IPS-18c (cell line): ENCODE measurements at regions not wholly inside any gene's neighbourhood (a gene's known extent, or its start where the extent isn't known, plus 50 kb on each side); places are given as distances from the start of the nearest gene placed in this dataset.
"Not testable (repeated sequence)": the region's sequence is repeated elsewhere in the genome, so short reads cannot be mapped to it uniquely, and the experiment has no call there.

Experiments used
- H3K4me3 ChIP-seq: 2 replicates; pipeline ENCODE4 v1.7.0; 2013; ENCODE audit warnings: low read depth, mild to moderate bottlenecking, low read length, moderate library complexity; ENCODE audit not compliant: insufficient read depth
- H3K9me3 ChIP-seq: one replicate; pipeline ENCODE4 v1.6.1; 2013; ENCODE audit warnings: mild to moderate bottlenecking, low read length, moderate library complexity; ENCODE audit not compliant: control insufficient read depth, insufficient read depth

DNA sequence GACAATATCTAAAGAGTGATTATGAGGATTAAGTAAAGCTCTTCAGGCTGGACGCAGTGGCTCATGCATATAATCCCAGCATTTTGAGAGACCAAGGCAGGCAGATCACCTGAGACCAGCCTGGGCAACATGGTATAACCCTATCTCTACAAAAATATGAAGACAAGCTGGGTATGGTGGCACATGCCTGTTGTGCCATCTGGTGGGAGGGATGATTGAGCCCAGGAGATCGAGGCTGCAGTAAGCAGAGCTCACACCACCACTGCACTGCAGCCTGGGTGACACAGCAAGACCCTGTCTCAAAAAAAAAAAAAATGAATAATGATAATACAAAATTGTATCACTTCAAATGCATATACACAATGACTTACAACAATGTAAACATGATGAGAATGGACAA, 195.6 kb upstream of the AUTS2 start:
- Histone ChIP-seq H3K4me3 (no peak overlapping the region), H3K9me3 (no peaks in the 10 kb centered on the region)

DNA sequence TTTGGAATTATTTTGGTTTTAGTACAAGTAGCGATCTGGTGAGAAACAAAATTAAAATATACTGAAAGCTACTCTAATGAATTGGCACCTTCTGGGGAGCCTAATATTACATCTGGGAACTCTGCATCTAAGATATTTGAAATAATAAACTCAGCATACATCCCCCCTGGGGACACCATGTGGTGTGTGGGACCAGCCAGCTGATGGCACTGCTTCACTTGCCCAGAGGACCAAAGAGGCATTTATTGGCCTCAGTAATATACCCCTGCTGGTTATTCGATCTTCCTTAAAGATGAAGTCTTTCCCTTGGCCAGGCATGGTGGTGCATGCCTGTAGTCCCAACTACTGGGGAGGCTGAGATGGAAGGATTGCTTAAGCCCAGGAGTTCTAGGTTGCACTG, 195.1 kb upstream of the AUTS2 start:
- Histone ChIP-seq H3K4me3 (no peak overlapping the region), H3K9me3 (no peaks in the 10 kb centered on the region)

DNA sequence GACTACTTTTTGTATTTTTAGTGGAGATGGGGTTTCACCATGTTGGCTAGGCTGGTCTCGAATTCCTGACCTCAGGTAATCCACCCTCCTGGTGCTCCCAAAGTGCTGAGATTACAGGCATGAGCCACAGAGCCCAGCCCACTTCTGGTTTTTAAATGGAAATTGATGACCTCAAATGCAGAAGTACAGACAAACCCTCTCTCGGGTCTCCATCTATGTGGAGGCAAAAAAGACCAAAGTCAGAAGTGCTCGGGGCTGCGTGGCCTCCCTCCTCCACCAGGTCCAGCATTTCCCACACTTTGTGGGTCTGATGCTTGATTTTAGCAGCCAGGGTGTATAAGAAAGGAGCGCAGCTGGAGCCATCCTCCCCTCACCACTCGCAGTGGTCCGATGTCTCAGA, 187.3 kb upstream of the AUTS2 start:
- no peaks in the 10 kb centered on the region for H3K9me3 ChIP-seq

DNA sequence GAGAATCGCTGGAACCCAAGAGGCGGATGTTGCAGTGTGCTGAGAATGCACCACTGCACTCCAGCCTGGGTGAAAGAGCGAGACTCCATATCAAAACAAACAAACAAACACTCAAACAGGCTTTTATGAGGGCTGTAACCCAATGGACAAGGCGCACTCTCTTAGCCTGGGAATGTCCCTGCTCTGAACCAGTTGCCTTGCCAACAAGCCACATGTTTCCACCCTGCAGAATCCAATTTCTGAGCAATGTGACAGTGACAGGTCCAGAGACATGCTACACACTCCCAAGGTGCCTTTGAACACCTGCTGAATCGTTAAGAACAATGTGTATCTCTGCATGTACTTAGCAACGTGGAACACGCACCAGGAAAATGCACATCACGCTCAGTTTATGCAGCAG, 186.8 kb upstream of the AUTS2 start:
- no peaks in the 10 kb centered on the region for H3K9me3 ChIP-seq

More for the DNA sequence above, 187.3 kb upstream of the AUTS2 start:
- H3K4me3 ChIP-seq: no peak overlapping the region

DNA sequence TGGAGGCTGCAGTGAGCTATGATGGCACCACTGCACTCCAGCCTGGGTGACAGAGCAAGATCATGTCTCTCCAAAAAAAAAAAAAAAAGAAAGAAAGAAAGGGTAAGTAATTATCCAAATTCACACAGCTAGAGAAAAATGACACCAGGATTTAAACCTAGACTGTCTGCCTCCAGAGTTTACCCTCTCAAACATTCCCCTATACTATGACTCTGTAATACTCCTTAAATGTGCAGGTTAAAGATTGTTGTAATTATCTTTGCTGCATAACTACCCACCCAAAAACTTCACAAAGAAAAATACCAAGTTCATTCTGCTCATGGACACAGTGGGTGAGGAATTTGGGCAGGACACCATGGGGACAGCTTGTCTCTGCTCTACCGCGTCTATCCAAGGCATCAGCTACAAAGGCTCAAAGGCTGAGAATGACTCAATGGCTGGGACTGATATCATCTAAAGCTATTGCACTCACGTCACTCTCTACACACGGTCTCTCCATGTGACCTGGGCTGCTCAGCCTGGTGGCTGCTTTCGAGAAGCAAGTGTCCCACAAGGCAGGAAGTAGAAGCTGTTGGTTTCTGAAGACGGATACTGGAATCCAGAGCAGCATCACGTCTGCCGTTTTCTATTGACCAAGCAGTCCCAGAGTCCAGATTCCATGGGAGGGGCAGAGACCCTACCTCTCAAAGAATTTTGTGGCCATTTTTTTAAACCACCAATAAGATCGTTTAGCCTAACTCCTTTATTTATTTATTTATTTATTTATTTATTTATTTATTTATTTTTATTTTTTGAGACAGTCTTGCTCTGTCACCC, 185.7 kb upstream of the AUTS2 start:
- Histone ChIP-seq H3K4me3 (no peak overlapping the region), H3K9me3 (no peaks in the 10 kb centered on the region)

More for the DNA sequence above, 186.8 kb upstream of the AUTS2 start:
- H3K4me3 ChIP-seq: no peak overlapping the region

DNA sequence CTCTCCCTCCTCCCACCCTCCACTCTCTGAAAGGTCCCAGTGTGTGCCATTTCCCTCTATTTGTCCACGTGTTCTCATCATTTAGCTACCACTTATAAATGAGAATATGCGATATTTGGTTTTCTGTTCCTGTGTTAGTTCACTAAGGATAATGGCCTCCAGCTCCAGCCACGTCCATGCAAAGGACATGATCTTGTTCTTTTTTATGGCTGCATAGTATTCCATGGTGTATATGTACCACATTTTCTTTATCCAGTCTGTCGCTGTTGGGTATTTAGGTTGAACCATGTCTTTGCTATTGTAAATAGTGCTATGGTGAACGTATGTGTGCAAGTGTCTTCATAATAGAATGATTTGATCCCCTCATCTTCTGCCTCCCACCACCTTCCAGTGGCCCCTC, 183.7 kb upstream of the AUTS2 start:
- Histone ChIP-seq H3K4me3 (no peak overlapping the region), H3K9me3 (no peaks in the 10 kb centered on the region)

DNA sequence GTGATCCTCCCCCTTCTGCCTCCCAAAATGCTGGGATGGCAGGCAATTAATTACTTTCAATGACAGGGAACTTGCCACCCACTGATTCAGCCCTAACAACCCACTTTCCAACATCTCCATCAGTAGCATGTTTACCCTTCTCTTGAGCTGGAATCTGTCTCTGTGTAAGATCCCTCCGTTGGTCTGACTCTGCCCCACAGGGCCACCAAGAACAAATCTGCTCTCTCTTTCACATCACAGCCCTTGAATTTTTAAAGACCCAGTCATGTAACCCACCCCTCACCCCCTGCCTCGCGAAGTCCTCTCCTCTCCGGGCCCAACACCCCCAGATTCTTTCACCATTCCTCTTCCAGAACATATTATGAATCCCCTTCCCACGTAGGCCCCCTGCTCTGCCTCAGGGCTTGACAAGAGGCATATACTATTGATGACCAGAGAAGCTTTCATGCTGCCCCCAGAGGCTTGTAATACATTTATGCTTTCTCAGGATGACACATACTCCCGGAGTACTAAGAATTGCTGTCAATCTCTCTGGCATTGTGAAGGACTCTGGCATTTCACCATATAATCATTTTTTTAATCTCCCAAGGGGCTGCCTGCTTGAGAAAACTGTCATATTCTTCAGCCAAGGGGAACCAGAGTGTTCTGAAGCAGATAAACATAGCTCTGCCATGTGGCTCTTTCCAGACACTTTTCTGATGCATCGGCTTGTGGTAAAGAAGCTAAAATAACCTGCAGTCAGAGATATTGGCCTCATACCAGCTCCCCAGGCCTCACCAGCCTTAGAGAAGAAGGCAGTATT, 179.2 kb upstream of the AUTS2 start:
- Histone ChIP-seq H3K9me3 (no peaks in the 10 kb centered on the region), H3K4me3 (no peak overlapping the region)

DNA sequence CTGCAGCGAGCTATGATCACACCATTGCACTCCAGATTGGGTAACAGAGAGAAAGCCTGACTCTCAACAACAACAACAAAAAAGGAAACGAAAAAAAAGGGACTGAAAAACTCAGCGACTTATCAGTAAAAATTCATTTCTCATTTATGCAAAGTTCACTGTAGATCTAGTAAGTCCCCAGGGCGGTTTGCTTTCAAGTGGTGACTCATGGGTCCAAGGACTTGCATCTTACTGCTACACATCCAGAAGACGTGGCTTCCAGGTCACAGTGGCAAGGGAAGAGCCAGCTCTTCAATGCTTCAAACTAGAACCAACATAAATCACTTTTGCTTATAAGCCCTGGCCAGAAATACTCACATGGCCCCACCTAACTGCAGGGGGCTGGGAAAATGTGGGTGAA, 178.3 kb upstream of the AUTS2 start:
- Histone ChIP-seq H3K9me3 (no peaks in the 10 kb centered on the region), H3K4me3 (no peak overlapping the region)

DNA sequence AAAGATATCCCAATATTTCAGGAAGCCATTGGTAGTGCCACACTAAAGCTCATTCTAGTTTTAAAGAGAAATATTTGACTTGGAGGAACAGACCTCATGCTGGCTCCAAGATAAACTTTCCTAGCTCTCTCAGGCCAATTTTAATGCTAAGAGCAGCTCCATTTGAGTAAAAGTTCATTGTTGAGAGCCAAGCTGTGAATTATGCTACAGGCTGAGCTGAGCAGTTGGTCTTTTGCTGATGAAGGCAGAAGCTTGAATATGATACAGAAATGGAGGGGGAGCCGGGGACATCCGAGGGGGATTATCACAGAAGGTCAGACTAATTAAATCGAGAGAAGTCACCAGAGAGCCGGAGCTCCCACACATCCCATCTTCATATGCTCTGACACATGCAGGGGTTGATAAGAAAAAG, 175.7 kb upstream of the AUTS2 start:
- Histone ChIP-seq H3K4me3 (no peak overlapping the region), H3K9me3 (no peaks in the 10 kb centered on the region)

DNA sequence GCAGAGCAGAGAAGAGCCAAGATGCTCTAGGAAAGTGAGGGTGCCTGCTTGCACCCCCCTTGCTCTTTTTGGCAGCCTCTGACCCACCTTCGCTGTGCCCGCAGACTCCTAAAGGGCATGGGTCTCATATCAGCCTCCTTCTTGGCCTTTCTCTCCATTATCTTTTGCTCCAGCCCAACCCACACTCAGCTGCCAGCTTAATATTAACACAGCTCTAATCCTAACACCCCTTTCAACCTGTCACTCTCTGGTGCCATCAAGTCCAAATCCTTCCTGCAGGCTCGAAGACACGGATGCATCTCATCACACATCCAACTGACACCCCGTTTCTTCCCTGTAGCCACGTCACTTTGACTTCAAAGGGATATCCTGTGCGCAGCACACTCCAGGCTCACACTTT, 171.6 kb upstream of the AUTS2 start:
- Histone ChIP-seq H3K4me3 (no peak overlapping the region), H3K9me3 (no peaks in the 10 kb centered on the region)

DNA sequence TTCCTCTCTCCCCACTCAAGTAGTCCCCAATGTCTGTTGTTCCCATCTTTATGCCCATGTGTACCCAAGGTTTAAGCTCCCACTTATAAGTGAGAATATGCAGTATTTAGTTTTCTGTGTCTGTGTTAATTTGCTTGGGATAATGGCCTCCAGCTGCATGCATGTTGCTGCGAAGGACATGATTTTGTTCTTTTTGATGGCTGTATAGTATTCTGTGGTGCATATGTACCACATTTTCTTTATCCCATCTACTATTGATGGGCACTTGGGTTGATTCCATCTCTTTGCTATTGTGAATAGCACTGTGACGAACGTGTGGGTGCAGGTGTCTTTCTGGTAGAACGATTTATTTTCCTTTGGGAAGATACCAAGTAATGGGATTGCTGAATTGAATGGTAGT, 170.2 kb upstream of the AUTS2 start:
- no peak overlapping the region for H3K4me3 ChIP-seq
- no peaks in the 10 kb centered on the region for H3K9me3 ChIP-seq

DNA sequence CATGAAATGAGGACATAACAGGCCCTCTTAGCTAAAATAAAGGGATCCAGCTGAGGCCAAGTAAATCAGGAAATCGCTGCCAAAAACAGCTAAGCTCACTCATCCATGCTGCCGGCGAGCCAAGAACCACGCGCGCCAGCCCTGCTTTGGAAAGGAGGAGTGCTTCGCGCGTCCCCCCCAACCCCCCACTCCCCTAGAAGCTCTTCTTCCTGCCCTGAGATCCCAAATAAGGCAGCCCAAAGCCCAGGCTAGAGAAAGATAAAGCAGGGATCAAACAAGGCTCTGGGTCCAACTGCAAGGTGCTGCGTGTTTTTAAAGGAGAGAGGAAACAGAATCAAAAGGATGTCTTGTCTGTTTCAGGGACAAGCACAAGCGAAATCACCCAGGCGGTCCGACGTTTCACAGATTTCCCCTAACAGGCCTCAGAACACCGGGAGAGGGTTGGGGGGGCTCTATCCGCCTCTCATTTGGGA, 168.3 kb upstream of the AUTS2 start:
- Histone ChIP-seq H3K4me3 (no peak overlapping the region), H3K9me3 (no peaks in the 10 kb centered on the region)

DNA sequence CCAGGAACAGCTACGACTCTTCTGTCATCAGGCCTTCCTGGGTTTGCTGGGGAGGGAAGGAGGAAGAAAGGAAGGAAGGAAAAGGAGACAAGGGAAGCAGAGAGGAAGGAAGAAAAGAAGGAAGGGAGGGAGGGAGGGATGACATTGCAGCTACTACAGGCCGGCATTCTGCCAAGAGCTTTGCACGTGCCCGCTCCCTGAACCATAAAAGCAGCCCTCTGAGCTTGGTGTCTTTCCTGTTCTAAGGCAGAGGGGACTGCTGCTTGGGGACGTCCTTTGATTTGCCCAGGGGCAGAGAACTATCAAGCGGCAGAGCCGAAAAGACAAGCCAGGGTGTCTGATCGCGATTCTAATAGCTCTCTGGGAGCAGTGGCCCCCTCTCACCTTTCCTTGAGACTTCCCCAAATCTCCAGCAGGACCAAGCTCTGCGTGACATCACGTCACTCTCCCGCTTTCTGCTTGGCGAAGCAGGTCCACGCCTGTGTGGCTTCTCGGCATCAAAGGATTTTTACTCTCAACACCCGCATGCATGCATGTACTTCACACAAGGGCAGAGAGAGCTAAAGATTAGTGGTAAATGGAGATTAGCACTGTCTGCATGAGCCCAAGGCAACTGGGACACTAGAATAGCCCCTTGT, 167.8 kb upstream of the AUTS2 start:
- no peak overlapping the region for H3K4me3 ChIP-seq

DNA sequence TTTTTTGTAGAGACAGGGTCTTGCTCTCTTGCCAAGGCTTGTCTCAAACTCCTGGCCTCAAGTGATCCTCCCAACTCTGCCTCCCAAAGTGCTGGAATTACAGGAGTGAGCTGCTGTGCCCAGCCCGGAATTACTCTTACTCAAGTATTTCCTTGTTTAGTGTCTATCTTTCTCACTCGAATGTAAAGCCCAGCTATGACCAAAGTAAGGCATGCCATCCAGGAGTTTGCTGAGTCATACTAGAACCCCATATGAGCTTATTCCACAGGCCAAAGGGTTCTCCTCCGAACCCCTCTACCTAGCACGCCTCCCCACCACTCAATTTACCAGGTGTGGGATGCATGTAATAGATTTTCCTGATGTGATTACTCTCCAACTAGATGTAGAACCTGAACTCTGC, 166.6 kb upstream of the AUTS2 start:
- H3K9me3 ChIP-seq: no peaks in the 10 kb centered on the region

More for the DNA sequence above, 167.8 kb upstream of the AUTS2 start:
- no peaks in the 10 kb centered on the region for H3K9me3 ChIP-seq

DNA sequence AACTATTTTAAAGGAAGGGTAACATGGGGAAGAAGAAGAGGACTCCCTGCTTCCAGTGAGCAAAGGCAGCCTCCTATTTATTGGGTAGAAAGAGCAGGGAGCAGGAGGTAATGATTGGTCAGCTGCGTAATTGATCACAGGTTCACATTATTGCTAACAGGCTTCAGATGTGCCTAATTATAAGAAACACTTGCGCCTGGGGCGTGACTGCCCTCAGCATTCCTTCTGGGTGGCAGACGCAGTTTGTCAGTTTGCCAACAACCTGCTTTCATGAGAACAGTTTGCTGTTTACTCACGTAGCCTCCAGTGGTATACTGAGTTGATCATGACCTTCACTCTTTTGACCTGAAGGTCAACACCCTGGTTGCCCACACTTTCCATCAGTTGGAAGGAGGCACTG, 166.0 kb upstream of the AUTS2 start:
- H3K9me3 ChIP-seq, H3K4me3 ChIP-seq: not testable (repeated sequence)

More for the DNA sequence above, 166.6 kb upstream of the AUTS2 start:
- no peak overlapping the region for H3K4me3 ChIP-seq

DNA sequence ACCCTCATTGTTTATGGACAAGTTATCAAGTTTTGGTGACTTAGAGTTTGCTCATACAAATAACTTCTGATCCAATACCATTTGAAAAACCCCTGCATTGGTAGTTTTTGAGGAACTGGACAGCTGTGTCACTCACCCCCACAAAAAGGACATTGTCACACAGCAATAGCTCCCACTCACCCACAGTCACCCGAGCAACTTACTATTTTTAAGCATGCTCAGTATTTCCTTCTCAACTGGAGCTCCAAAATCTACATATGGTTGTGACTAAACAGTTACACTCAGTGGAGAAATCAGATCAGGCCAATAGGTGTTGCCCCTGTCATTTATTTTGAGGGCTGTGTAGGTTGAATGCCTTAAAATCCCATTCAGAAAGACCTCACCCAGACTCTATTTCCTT, 165.2 kb upstream of the AUTS2 start:
- Histone ChIP-seq H3K9me3 (no peaks in the 10 kb centered on the region), H3K4me3 (no peak overlapping the region)

DNA sequence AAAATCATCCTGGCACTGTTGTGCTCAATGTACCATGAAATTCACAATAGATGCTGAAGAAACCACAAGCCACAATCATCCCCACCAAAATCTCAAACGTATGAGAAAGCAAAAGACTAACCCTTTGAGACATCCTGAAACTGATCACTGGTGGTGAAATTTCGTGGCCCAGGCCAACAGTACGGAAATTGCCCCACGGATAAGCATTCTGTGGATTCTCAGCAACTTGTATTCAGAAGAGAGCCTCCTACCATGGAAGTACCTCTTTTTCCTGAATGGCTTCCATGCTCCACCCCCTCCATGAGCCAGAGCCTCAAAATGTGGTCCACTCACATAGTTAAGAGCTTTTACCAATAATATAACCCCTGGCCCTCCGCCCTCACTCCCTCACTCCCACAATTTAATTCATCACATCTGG, 163.9 kb upstream of the AUTS2 start:
- Histone ChIP-seq H3K4me3 (no peak overlapping the region), H3K9me3 (no peaks in the 10 kb centered on the region)

DNA sequence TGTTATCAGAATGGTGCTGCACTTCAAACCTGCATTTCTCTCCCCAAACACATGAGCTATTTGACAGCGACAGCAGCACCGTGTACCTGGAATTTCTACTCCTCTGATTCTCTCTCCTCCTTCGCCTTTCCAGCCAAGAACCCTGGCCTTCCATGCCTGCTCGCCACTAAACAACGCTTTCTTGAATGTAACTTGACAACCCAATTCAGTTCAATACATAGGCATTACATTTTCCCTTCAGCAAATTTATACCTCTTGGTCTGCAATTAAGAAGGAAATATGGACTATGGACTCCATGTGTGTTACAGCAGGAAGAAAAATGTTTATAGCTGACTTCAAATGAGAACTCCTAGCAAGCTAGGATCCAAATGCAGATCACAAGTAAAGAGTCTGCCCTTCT, 162.6 kb upstream of the AUTS2 start:
- H3K9me3 ChIP-seq: no peaks in the 10 kb centered on the region
- no peak overlapping the region for H3K4me3 ChIP-seq
